ENCODE measurements at regions not wholly inside any gene's neighbourhood (a gene's known extent, or its start where the extent isn't known, plus 50 kb on each side); places are given as distances from the start of the nearest gene placed in this dataset.

DNA sequence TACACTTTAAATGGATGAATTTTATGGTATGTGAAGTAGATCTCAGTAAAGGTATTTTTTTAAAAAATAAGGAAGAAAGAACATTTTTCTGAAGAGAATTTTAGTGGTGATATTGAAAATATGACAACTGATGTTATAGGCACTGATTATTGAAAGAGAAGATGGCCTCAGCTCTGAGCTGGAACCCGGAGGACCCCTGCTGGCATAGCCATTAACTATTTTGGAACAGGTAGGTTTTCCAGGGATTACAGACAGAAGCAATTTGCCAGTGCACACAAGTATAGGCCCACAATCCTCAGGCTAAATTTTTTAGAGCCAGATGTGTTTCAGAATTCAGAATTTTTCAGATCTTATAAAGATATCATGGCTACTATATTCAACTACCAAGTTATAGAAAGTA, 315.9 kb upstream of the GPR149 start:
- H3K27me3 ChIP-seq, result no peaks in the 10 kb centered on the region
- DNase-seq (no peak), ATAC-seq (no peak)
- no peak overlapping the region for H3K27ac ChIP-seq
- in situ Hi-C loops (cut with MboI; ENCODE audit: low sequenced_read_pairs in 4 of 4) (no loop called here), intact Hi-C loops (cut with DNase I; ENCODE audit: low total_unique reads) (no loop called here)
- no peaks in the 10 kb centered on the region for H3K4me1 ChIP-seq
- H3K36me3 ChIP-seq, result no peaks in the 10 kb centered on the region
- H3K9me3 ChIP-seq, result no peaks in the 10 kb centered on the region
- no peak overlapping the region for H3K4me3 ChIP-seq
- TF ChIP-seq CTCF (IDR thresholded peaks at IDR 0.05 in 4 of 5, conservative IDR thresholded peaks at IDR 0.05 in 1 of 5) (no peak), POLR2A (IDR thresholded peaks at IDR 0.05) (no peak)

GRCh38 chr3:154745122-154745521, 315.1 kb upstream of the GPR149 start:
- H3K9me3 ChIP-seq, result no peaks in the 10 kb centered on the region
- no peaks in the 10 kb centered on the region for H3K27me3 ChIP-seq
- in situ Hi-C loops (cut with MboI; ENCODE audit: low sequenced_read_pairs in 4 of 4) (no loop called here), intact Hi-C loops (cut with DNase I; ENCODE audit: low total_unique reads) (no loop called here)
- H3K4me3 ChIP-seq, result no peak overlapping the region
- no peak for TF ChIP-seq CTCF (IDR thresholded peaks at IDR 0.05 in 4 of 5, conservative IDR thresholded peaks at IDR 0.05 in 1 of 5)
- no peak for TF ChIP-seq POLR2A (IDR thresholded peaks at IDR 0.05)
- no peak for DNase-seq
- H3K4me1 ChIP-seq, result no peaks in the 10 kb centered on the region
- ATAC-seq, result no peak
- no peak overlapping the region for H3K27ac ChIP-seq
- no peaks in the 10 kb centered on the region for H3K36me3 ChIP-seq

DNA sequence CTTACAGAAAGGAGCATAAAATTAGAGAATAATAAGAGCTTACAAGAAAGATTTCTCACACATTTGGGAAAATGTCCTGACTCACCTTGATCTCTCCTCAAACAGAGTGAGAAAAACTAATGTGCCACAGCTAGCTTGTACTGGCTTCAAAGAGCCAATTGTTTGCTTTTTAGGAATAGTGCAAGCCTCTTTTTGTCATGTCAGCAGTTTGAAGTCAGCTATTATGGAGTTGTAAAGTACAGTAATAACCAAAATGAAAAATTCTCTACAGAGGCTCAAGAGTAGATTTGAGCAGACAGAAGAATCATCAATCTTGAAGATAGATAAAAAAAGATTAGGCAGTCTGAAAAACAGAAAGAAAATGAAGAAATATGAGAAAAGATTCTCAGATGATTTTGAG, 313.4 kb upstream of the GPR149 start:
- no peak for TF ChIP-seq POLR2A (IDR thresholded peaks at IDR 0.05)
- TF ChIP-seq CTCF (IDR thresholded peaks at IDR 0.05 in 4 of 5, conservative IDR thresholded peaks at IDR 0.05 in 1 of 5), result no peak
- no peaks in the 10 kb centered on the region for H3K36me3 ChIP-seq
- DNase-seq, result no peak
- intact Hi-C loops (cut with DNase I; ENCODE audit: low total_unique reads) (no loop called here), in situ Hi-C loops (cut with MboI; ENCODE audit: low sequenced_read_pairs in 4 of 4) (no loop called here)
- no peak for ATAC-seq
- no peaks in the 10 kb centered on the region for H3K9me3 ChIP-seq
- no peak overlapping the region for H3K27ac ChIP-seq
- no peak overlapping the region for H3K4me3 ChIP-seq
- H3K4me1 ChIP-seq, result no peaks in the 10 kb centered on the region
- H3K27me3 ChIP-seq, result no peaks in the 10 kb centered on the region

DNA sequence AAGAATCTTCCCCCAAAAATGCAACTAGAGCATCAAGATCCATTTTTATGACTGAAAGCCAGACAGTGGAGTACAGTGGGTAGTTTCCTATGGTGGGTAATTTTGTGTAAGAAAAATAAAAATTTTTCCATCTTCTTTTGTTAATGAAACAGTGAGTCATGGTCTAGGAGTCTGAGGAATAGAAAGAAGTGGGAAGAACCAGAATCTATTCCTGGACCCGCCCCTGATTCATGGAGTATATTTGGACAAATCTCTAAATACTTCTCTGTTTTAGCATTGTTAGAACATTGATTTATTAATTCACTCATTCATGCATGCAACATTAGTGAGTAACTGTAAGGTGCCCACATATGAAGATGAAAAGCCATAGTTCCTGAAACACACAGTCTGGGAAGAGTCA, 304.5 kb upstream of the GPR149 start:
- ATAC-seq, result no peak
- Histone ChIP-seq H3K4me1 (no peaks in the 10 kb centered on the region), H3K4me3 (no peak overlapping the region), H3K27me3 (no peaks in the 10 kb centered on the region), H3K9me3 (no peaks in the 10 kb centered on the region), H3K36me3 (no peaks in the 10 kb centered on the region), H3K27ac (no peak overlapping the region)
- no peak for TF ChIP-seq CTCF (IDR thresholded peaks at IDR 0.05 in 4 of 5, conservative IDR thresholded peaks at IDR 0.05 in 1 of 5)
- TF ChIP-seq POLR2A (IDR thresholded peaks at IDR 0.05), result no peak
- in situ Hi-C loops (cut with MboI; ENCODE audit: low sequenced_read_pairs in 4 of 4) (no loop called here), intact Hi-C loops (cut with DNase I; ENCODE audit: low total_unique reads) (no loop called here)
- no peak for DNase-seq

DNA sequence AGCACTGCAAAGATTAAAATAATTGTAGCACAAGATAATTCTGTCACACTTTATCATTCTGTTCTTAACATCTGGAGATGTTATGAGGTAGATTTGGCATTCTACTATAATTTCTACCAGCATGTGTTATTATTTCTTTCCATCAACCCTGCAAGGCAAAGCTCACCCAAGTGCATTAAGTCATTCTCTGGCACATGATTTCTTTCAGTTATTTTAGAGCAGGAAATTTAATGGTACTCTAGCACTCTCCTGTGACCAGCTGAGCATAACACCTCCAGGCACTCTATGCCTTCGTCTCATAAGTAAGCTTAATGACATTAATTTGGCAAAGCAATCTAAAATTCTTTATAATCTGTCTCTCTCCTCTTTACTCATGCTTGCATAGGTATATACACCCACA, 300.2 kb upstream of the GPR149 start:
- Histone ChIP-seq H3K9me3 (no peaks in the 10 kb centered on the region), H3K27me3 (no peaks in the 10 kb centered on the region), H3K4me1 (no peaks in the 10 kb centered on the region), H3K27ac (no peak overlapping the region), H3K36me3 (no peaks in the 10 kb centered on the region), H3K4me3 (no peak overlapping the region)
- in situ Hi-C loops (cut with MboI; ENCODE audit: low sequenced_read_pairs in 4 of 4) (no loop called here), intact Hi-C loops (cut with DNase I; ENCODE audit: low total_unique reads) (no loop called here)
- TF ChIP-seq POLR2A (IDR thresholded peaks at IDR 0.05) (no peak), CTCF (IDR thresholded peaks at IDR 0.05 in 4 of 5, conservative IDR thresholded peaks at IDR 0.05 in 1 of 5) (no peak)
- DNase-seq (no peak), ATAC-seq (no peak)
